Heart right ventricle (tissue), 16 donors: ENCODE measurements at regions not wholly inside any gene's neighbourhood (a gene's known extent, or its start where the extent isn't known, plus 50 kb on each side); places are given as distances from the start of the nearest gene placed in this dataset.

ENCODE experiments used
- ATAC-seq, 8 donors: fragments of 200-7000 bp; cut with Tn5 transposase; one replicate each; pipeline ENCODE4 v1.9.1; 2020; ENCODE audit warnings: mild to moderate bottlenecking in 8 of 8, moderate library complexity in 8 of 8, moderate number of reproducible peaks in 1 of 8
- DNase-seq, 2 donors: peaks; one replicate each; pipeline ENCODE4 v3.0.0-alpha.2; 2020
- H3K27ac ChIP-seq, 10 donors: fragments of 200-600 bp; sonication (generic) in 2 of 10; one replicate each; pipeline versions ENCODE4 v1.5.0 to v1.8.0; 2020 to 2022; ENCODE audit warnings: mild to moderate bottlenecking in 3 of 10
- H3K27me3 ChIP-seq, 7 donors: fragments of 200-600 bp; one replicate each; pipeline ENCODE4 v1.8.0; 2021 to 2022; ENCODE audit warnings: mild to moderate bottlenecking in 2 of 7
- H3K36me3 ChIP-seq, 9 donors: fragments of 200-600 bp; sonication (generic) in 1 of 9; one replicate each; pipeline versions ENCODE4 v1.5.0 to v1.8.0; 2020 to 2022; ENCODE audit warnings: mild to moderate bottlenecking in 2 of 9
- H3K4me1 ChIP-seq, 9 donors: fragments of 200-600 bp; sonication (generic) in 1 of 9; one replicate each; pipeline versions ENCODE4 v1.5.0 to v1.8.0; 2020 to 2022; ENCODE audit warnings: mild to moderate bottlenecking in 4 of 9
- H3K4me3 ChIP-seq, 10 donors: fragments of 200-600 bp; sonication (generic) in 2 of 10; one replicate each; pipeline versions ENCODE4 v1.5.0 to v1.8.0; 2020 to 2022; ENCODE audit warnings: mild to moderate bottlenecking in 7 of 10, moderate library complexity in 2 of 10
- H3K9me3 ChIP-seq, 11 donors: fragments of 200-600 bp in 10 of 11; sonication (generic) in 2 of 11; one replicate each; pipeline versions ENCODE4 v1.5.0 to v1.8.0; 2013 to 2022; ENCODE audit warnings: mild to moderate bottlenecking in 2 of 11, control low read depth in 1 of 11, moderate library complexity in 1 of 11
- CTCF ChIP-seq, 9 donors: fragments of 200-600 bp; sonication (generic) in 2 of 9; IDR thresholded peaks; one replicate each; pipeline versions ENCODE4 v1.5.0 to v1.8.0; 2021 to 2022; ENCODE audit warnings: antibody characterized with exemption in 9 of 9, mild to moderate bottlenecking in 5 of 9, moderate library complexity in 1 of 9
- WGBS, 2 donors: extraction: QIAGEN DNeasy Blood & Tissue Kit; methylation state at CpG; one replicate each; pipeline ENCODE4 v1.1.7; 2013; ENCODE audit warnings: inconsistent platforms in 1 of 2; 5-methylcytosine and 5-hydroxymethylcytosine counted together
- intact Hi-C, 10 donors: fragments of 100-400 bp; cut with DNase I; formaldehyde crosslinking; loops; one replicate each; pipeline versions ENCODE4 v1.11.1 to v1.14.2; 2022
- donor health status: Arrhythmogenic right ventricular cardiomyopathy.
- donor health status: ischemic (EF 13 %, LVEDD 7.1; RV severe dilation, severe dysfunction).
- donor health status: healthy with polysubstance abuse.
- donor health status: DM: no; HTN: yes; CAD: no.
- donor health status: DM: no; HTN: no; CAD: no.
- donor health status: ischemic (EF 25% LVEDD 6.9; RV normal size, moderate dysfunction).
- donor health status: ischemic (EF 25% LVEDD 5.7; RV mildly dilated, moderate dysfunction).
- donor health status: healthy.
- donor health status: DM: yes; HTN: yes; CAD: no.
- donor health status: Ischemic cardiomyopathy.
- donor health status: ischemic (EF 35%, LVEDD 5.7; RV mildly dilated, moderate dysfunction).
- donor health status: nonischemic (EF 11% LVEDD 7.7; RV severe dilation, severe dysfunction).
- donor health status: DM: yes; HTN: yes; CAD: no.
- donor health status: PGD.
- donor health status: ischemic (EF 29% LVEDD 5.4; RV normal size, mild dysfunction).
- donor health status: nonischemic (EF 23%, LVEDD 6.1; RV moderate dilation, normal function).

DNA sequence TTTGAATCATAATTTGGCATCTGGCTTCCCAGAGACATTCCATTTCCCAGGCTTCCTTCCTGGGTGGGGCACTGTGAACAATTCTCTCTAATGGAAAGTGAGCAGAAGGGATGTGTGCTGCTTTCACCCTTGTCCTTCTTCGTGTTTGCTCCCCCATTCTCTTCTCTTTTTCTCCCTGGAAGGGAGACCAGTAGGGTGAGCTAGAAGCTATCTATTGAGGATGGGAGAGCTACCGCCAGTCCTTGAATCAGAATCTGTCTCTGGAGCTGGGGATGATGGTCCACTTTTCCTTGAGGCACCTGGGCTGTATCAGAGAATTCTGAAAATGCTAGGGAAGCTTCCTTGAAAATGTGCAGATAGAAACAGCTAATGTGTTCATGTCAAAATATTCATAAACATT lies 453.9 kb downstream of the WDR72 start:
- no peaks in the 10 kb centered on the region for H3K4me1 ChIP-seq
- no peak for TF ChIP-seq CTCF (IDR thresholded peaks at IDR 0.05)
- DNase-seq = no peak
- no peak overlapping the region for H3K4me3 ChIP-seq
- H3K36me3 ChIP-seq = no peaks in the 10 kb centered on the region
- ATAC-seq = no peak
- H3K9me3 ChIP-seq = no peaks in the 10 kb centered on the region
- 64% methylated on average over 2 of the region's 2 CpGs for WGBS, 2 donors
- intact Hi-C loops = no loop called here
- no peaks in the 10 kb centered on the region for H3K27me3 ChIP-seq
- H3K27ac ChIP-seq = no peak overlapping the region

GRCh38 chr15:53305101-53305500 lies 454.4 kb downstream of the WDR72 start:
- Histone ChIP-seq H3K27me3 (no peaks in the 10 kb centered on the region), H3K4me1 (no peaks in the 10 kb centered on the region), H3K9me3 (no peaks in the 10 kb centered on the region), H3K27ac (no peak overlapping the region), H3K36me3 (no peaks in the 10 kb centered on the region), H3K4me3 (no peak overlapping the region)
- ATAC-seq (no peak), DNase-seq (no peak)
- intact Hi-C loops = no loop called here
- WGBS, 2 donors = 40 to 93% methylated on average over 1 of the region's 1 CpG
- no peak for TF ChIP-seq CTCF (IDR thresholded peaks at IDR 0.05)

GRCh38 chr15:53297828-53298227 lies 461.6 kb downstream of the WDR72 start:
- ATAC-seq (no peak), DNase-seq (no peak)
- Histone ChIP-seq H3K27ac (no peak overlapping the region), H3K36me3 (no peaks in the 10 kb centered on the region), H3K4me1 (no peaks in the 10 kb centered on the region), H3K4me3 (no peak overlapping the region), H3K9me3 (no peaks in the 10 kb centered on the region), H3K27me3 (no peaks in the 10 kb centered on the region)
- 79 to 84% methylated on average over 4 of the region's 4 CpGs for WGBS, 2 donors
- intact Hi-C loops = no loop called here
- TF ChIP-seq CTCF (IDR thresholded peaks at IDR 0.05) = no peak

GRCh38 chr15:53296603-53297002 lies 462.9 kb downstream of the WDR72 start:
- Histone ChIP-seq H3K27ac (no peak overlapping the region), H3K27me3 (no peaks in the 10 kb centered on the region), H3K9me3 (no peaks in the 10 kb centered on the region), H3K4me1 (no peaks in the 10 kb centered on the region), H3K36me3 (no peaks in the 10 kb centered on the region), H3K4me3 (no peak overlapping the region)
- DNase-seq (no peak), ATAC-seq (no peak)
- WGBS, 2 donors = 13 to 18% methylated on average over 4 of the region's 4 CpGs
- intact Hi-C loops = no loop called here
- no peak for TF ChIP-seq CTCF (IDR thresholded peaks at IDR 0.05)

- Histone ChIP-seq H3K27me3 (no peaks in the 10 kb centered on the region), H3K9me3 (no peaks in the 10 kb centered on the region), H3K36me3 (no peaks in the 10 kb centered on the region), H3K27ac (no peak overlapping the region), H3K4me1 (no peaks in the 10 kb centered on the region), H3K4me3 (no peak overlapping the region)
- ATAC-seq = no peak
- intact Hi-C loops = no loop called here
- DNase-seq = no peak
- TF ChIP-seq CTCF (IDR thresholded peaks at IDR 0.05) = no peak
- WGBS, 2 donors = 81 to 82% methylated on average over 5 of the region's 5 CpGs
These were observed 463.9 kb downstream of the WDR72 start for GRCh38 chr15:53295574-53295973.
